GM21423 (cell line): ENCODE measurements at regions not wholly inside any gene's neighbourhood (a gene's known extent, or its start where the extent isn't known, plus 50 kb on each side); places are given as distances from the start of the nearest gene placed in this dataset.
A peak's percentile ranks its signal among the peaks of the same experiment; 100 is the strongest.
"Not testable (repeated sequence)": the region's sequence is repeated elsewhere in the genome, so short reads cannot be mapped to it uniquely, and the experiment has no call there.

Source experiments
- ATAC-seq: cut with Tn5 transposase; IDR thresholded peaks from one replicate; pipeline ENCODE4 v1.9.1; 2021; ENCODE audit warnings: mild to moderate bottlenecking, moderate library complexity; ENCODE audit not compliant: unreplicated experiment

DNA sequence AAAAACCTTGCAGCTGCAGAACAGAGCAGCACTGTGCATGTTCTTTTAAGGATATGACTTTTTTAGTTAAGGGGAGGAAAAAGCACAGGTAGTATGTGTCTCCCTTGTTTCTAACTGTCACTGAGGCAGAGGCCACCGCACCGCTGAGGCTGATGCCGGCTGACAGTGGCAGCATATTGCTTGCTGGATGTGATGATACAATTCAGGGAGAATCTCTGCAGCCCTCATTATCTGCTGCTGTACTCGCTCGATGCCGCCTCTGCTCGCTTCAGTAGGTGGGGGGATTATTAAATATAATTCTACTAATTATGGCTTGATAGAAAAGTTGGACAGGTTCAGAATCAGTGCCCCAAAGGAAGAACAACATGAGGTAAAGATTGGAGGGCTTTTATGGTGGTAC, 378.8 kb upstream of the NOCT start:
- no peak for ATAC-seq

DNA sequence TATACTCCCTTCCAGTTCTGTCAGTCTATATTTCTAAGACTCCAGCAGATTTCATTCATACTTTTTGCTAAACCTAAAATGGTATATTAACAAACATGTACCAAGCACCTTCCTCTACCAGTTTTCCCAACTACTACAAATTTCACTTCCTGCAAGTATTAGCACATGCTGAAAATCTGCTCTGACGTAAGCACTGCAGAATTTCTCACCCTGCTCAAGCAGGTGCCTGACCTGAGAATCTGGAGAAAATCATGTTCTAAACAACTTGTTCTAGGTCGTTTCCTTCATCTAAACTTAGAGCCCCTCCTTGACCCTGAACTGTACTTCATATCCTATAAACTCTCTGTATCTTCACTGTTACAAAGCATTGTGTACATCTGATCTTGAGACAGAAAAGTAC, 380.7 kb upstream of the NOCT start:
- no peak for ATAC-seq

DNA sequence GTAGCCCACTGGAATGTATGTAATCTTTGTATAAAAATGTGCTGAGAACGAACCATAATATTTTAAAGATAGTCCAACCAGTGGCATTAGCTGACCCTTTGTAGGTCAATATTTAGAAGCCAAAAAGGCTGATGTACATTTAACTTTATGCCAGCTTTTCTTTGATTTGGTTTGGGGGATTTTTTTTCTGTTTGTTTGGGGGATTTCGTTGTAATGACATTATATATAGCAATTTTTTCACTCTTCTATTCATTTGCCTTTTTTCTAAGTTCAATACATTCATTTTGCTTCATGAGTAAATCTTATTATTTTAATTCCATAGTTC, 382.0 kb upstream of the NOCT start:
- no peak for ATAC-seq

DNA sequence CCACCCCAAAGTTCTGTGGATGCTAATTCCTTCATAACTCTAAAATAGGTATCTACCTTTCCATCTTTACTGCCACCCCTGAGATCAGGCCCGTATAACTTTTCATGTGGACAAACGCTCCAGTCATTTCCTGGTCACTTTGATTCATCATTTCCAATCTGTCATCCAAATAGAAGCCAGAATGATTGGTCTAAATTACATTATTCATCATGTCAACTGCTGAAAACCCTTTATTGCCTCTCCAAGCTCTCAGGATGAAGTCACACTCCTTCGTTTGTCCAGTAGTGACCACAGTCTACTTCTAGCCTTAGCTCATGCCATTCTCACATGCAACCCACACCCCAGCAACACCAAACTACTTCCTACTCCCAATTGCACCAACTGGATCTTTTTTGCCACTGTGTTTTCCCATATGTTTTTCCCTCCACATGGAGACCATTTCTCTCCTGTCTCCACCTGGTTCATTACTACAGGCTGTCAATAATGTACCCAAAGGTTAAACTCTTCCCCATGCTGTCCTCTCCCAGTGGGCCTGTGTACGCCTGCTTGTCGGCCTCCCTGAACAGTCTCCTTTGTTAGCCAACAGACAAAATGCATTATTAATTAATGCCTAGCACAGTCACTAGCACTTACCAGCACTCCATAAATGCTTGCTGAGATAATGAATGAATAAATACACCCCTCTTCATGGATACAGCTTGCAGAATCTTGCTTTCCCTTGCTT, 382.6 kb upstream of the NOCT start:
- no peak for ATAC-seq

DNA sequence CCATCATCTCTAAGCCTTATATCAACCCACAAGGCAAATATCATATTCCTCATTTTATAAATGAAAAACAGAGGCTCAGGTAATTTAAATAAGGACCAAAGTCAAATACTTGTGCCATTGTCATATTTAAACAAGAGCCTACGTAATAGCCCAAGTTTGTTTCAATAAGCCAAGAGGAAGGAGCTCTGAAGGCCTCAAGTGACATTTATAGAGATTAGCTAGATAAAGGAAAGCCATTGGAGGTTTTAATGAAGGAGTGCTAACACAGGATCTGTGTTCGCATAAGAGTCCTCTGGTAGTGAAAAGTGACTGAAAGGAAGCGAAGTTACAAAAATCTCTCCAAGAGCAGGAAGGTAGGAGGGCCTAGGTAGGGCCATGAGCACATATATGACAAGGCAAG, 384.9 kb upstream of the NOCT start:
- ATAC-seq = no peak

DNA sequence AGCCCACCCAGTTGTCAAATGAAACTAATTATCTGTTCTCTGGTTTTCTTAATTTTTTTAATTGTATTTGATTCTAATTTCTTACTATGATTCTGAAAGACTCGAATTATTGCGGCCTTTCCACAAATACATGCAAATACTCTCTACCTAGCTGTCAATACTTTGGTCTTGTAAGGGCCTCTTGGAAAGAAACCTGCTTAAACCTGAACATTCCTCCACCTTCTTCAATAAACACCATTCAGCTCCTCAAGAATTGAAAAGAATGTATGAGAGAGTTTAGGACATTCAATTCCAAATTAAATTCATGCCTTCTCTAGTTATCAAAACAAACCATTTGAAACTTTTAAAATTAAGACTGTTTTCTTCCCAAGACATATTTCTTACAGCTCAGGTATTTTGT, 385.9 kb upstream of the NOCT start:
- no peak for ATAC-seq

DNA sequence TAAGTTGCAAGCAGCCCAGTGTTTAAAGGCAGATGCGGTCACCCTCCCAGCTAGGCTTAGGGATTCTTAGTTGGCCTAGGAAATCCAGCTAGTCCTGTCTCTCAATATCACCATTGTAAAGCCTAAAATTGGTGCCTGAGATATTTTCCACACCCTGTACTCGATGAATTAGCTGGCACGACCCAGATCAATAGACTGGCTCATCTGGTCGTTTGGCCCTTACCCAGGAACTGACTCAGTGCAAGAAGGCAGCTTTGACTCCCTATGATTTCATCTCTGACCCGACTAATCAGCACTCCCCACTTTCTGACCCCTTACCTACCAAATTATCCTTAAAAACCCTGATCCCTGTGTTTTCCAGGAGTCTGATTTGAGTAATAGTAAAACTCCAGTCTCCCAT, 384.9 kb upstream of the SLC7A11 start:
- no peak for ATAC-seq

DNA sequence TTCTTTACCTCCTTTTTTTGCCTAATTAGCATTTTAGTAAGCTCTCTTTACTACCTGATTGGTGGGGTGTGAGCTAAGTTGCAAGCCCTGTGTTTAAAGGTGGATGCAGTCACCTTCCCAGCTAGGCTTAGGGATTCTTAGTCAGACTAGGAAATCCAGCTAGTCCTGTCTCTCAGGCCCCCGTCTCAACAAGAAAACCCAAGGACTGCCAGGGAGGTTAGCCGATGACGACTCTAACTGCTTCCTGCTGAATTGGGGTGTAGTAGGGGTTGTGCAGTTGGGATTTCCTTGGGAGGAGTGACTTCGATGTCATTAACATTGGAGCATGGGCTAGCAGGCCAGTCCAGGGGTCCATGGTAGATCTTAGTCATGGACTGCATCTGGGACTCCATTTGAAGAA, 380.2 kb upstream of the SLC7A11 start:
- ATAC-seq = not testable (repeated sequence)

DNA sequence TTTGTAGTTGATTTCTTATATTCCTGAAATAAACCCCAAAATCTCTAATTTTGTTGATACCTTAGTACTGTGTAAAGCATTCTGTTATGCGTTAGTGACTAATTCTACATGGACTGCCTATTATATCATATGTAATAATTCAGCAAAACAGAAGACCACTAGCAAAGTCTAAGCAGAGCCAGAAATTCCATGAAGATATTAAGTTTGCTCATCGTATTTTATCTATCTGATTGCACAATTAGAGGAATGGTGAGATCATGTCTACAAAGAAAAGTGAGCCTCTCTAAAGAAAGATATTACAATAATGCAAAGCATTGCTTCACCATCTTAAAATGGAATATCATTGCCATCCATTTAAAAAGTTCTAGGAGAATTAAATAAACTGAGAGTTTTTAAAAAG, 374.6 kb upstream of the SLC7A11 start:
- ATAC-seq = no peak

DNA sequence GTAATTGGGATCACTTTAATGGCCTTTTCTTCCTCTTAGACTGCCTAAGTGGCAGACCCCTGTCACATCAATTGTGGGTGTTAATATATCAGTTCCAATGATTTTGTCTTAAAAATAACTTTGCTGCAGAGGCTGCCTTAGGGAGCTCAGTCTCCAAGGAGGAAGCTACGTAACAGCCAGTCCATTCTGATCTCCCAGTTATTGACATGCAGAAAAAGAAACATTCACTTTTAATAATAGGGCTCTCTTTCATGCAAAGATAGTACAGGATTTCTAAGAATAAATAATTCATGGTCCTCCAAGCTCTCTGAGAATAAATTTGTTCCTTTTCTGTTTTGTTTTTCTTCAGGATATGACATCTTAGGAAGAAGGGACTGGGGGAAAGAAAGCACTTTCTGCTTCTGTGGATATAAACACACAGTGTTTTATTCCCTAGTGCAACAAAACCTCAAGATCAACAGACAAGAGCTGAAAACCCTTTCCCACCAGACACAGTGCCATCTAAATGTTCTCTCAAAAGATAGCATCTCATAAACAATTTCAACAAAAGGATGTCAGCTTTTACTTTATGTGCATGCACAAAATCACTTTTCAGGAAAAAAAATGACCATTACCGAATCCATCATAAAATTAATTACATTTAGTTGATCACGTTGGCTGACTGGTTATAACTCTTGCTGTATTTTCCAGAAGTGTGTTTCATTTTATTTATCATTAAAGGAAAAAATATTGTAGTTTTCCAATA, 372.4 kb upstream of the SLC7A11 start:
- no peak for ATAC-seq

DNA sequence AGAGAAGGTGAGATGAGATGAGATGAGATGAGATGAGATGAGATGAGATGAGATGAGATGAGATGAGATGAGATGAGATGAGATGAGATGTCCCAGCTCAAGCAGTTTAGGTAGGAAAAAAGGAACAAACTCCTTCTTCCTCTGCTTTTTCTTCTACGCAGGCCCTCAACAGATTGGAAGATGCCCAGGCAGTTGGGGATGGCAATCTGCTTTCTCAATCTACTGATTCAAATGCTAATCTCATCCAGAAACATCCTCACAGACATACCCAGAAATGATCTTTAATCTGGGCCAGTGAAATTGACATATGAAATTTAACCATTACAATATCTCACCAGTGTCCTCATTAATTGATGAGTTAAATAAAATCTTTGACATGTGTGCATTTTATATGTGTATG, 370.3 kb upstream of the SLC7A11 start:
- ATAC-seq = no peak

DNA sequence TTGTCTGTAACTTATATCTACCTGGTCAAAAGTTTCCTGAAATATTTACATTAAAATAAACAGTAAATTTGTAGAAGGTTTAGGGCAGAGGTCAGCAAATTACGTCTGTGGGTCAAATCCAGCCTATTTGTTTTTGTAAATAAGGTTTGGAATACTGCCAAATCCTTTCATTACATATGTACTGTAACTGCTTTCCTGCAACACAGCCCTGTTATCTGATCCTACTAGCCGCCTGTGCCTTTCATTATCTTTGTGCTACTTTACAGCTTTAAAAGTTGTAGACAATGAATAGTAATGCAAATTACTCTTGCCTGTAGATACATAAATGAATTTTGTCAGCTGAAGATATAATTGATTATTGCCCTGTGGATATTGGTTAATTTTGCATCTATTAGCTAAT, 369.6 kb upstream of the SLC7A11 start:
- no peak for ATAC-seq

DNA sequence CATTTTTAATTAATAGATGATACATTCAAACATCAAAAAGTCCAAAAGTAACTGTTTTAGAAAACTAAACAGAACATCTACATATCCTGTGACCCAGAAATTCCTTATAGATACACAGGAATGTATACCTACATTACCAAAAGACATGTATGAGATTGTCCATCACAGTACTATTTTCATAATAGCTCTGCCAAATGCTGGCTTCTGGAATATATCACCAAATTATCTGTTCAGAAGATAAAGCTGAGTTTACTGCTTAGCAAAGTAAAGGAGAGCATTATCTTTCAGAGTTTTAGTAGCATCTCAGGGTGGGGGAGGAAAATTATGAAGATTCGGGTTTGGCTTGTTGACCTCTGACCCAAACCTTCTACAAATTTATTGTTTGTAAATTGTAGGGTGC, 368.9 kb upstream of the SLC7A11 start:
- ATAC-seq = no peak

DNA sequence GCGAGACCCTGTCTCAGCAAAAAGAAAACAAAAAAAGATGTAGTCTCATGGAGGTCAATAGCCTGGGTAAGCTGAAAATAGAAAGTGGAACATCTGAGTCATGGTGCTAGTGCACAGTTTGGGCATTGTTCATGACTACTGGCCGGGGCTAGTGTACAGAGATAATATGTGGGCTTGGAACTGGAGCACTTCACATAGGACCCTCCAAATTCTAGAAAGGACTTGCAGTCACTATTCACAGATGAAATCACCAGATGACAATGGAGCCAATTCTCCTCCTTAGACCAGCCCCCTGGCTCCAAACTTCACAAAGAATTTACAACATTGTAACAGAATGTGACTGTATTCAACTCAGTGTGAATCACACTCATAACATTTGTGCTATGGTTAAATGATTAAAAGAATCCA, 367.8 kb upstream of the SLC7A11 start:
- peak; percentile 57 for ATAC-seq

DNA sequence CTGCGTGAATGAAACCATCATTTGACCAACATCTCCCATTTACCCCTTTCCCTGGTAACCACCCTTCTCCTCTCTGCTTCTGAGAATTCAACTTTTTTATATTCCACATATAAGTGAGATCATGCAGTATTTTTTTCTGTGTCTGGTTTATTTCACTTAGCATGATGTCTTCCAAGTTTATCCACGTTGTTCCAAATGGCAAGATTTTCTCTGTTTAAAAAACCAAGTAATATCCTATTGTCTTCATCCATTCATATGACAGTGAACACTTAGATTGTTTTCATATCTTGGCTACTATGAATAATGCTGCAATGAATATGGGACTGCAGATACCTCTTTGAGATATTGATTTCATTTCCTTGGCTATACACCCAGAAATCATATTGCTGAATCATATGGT, 362.4 kb upstream of the SLC7A11 start:
- ATAC-seq = no peak

DNA sequence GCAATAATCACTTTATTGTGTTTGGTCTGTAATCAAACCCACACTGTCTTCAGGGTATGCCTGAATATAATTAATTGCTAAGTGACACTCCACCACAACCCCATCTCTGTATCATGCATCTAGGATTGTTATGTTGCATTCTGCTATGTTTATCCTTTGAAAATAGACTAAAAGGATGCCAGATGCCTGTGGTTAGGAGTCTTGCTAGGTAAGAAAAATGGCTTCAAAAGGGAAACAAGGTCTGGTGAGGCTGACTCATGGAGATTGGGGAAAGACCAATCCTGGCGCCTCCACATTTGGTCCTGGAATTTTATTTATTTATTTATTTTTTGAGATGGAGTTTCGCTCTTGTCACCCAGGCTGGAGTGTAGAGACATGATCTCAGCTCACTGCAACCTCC, 360.5 kb upstream of the SLC7A11 start:
- ATAC-seq = no peak

DNA sequence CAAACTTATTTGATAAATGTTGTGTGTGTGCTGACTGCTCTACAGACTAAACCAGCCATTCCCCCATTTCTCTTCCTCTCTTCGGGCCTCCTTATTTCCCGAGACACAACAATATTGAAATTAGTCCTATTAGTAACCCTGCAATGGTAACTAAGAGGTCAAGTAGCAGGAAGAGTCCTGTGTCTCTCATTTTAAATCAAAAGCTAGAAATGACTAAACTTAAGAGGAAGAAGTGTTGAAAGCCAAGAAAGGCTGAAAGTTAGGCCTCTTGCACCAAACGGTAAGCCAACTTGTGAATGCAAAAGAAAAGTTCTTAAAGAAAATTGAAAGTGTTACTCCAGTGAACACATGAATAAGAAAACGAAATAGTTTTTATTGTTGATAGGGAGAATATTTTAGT, 357.8 kb upstream of the SLC7A11 start:
- ATAC-seq = no peak

DNA sequence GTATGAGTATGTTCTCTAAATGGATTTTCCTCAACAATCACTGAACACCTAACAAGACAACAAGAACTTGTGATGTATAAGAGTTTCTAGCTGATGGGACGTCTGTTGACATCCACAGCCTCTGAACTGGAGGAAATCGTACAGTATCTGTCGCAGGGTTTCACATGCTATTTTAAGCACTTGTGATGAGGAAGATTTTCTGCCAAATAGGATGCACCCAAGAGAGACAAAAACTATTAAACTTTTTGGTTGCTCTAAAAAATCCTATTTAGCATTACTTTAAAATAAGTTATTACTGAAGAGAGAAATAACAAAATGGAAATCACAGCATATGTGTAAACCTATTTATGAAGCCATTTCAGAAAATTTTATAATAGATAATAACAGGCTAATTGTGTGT, 356.1 kb upstream of the SLC7A11 start:
- no peak for ATAC-seq

DNA sequence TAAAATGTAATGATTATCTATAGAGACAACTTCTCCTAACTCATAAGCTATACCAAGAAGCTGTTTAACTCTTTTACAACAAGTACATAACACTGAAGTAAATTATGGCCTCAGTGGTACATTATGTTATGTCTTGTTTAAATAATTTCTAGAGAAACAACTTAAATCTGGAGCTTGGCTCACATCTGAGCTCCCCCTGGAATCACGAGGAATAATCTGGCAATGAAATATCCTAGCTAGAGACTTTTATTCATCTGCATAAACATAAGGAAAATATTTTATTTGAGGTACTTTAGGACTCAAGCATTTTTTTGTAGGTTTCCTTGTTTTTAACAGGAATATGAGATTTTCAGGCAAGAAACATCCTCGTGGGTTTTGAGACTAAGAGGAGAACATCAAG, 354.7 kb upstream of the SLC7A11 start:
- ATAC-seq = no peak

DNA sequence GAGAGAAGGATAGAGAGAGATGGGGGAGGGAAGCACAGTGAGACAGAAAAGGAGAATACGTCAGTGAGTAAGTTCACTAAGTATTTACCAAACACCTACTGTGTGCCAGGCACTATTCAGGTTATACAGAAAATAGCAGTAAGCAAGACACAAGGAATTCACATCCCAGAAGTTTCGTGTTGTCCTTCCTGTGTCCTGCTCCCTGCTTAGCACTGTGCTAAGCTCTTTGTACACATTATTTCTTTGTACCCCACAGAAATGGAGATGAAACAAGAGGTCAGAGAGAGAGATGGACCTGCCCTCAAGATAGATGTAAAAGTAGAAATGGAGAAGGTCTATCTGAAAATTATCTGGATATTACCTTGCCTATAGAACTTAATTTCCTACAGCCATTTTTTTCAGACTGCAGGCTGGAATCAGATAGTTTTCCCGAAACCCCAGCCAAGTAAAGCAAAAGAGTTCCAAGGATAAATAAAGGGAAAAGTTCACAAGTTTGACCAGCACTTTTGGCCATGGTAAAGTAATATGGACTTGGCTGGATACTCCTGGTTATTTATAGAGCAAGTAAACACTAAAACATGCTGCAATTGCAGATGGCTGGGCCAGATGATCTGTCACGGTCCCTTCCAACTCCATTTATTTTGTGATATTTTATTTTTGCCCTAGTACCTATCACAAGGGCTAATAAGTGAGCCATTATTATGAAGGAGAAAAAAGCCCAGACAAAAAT, 353.7 kb upstream of the SLC7A11 start:
- ATAC-seq = no peak

DNA sequence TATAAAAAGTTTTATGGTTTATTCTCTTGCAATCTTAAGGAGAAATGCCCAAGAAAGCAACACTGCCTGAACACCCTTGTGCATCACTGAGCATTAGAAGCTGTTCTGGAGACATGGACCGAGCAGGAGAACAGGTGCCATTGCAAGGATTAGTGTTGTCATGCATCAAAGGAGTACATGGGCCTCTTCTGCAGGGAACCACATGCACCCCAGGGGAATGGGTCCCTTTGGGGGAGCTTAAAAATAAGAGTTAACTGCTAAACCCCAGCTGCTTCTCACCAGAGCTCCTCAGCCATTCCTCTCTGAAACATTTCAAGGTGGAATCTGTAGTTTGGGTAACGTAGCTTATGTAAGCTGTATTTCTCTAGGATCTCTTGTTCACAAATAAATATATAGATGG, 353.0 kb upstream of the SLC7A11 start:
- no peak for ATAC-seq

DNA sequence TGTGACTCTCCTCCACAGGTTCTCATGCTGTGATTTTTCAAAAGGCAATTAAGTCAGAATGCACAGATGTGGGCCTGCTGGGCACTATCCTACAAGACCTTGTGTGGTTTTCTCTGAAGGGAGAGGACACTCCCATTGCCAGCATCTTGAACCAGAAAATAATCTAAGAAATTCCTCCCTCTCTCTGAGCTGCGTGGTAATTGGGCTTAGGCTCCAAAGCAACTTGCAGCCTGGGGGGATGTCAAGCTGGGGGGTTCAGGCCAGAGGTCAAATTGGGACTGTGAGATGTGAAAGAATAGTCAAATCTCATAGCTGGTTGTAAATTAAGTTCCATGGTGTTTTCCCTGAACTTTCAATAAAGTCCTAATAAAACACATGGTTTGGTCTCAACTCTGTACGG, 350.6 kb upstream of the SLC7A11 start:
- ATAC-seq = no peak
